Heart left ventricle (tissue), 13 donors: ENCODE measurements at regions not wholly inside any gene's neighbourhood (a gene's known extent, or its start where the extent isn't known, plus 50 kb on each side); places are given as distances from the start of the nearest gene placed in this dataset.

ENCODE experiments used
- POLR2A ChIP-seq, 2 donors: fragments of 450-650 bp; IDR thresholded peaks; one replicate each; pipeline ENCODE4 v1.6.1; 2017; ENCODE audit warnings: antibody characterized with exemption in 2 of 2, mild to moderate bottlenecking in 2 of 2, moderate library complexity in 2 of 2
- TF ChIP-seq, protein P1 (sequence below), 12 donors: fragments of 200-600 bp; sonication (generic) in 4 of 12; IDR thresholded peaks; one replicate each; pipeline versions ENCODE4 v1.5.0 to v1.8.0; 2018 to 2022; ENCODE audit warnings: antibody characterized with exemption in 12 of 12, mild to moderate bottlenecking in 5 of 12
- donor health status: ischemic (EF 13 %, LVEDD 7.1; RV severe dilation, severe dysfunction).
- donor health status: DM: no; HTN: yes; CAD: no.
- donor health status: DM: no; HTN: no; CAD: no.
- donor health status: ischemic (EF 25% LVEDD 6.9; RV normal size, moderate dysfunction).
- donor health status: ischemic (EF 25% LVEDD 5.7; RV mildly dilated, moderate dysfunction).
- donor health status: ischemic (EF 35%, LVEDD 5.7; RV mildly dilated, moderate dysfunction).
- donor health status: nonischemic (EF 11% LVEDD 7.7; RV severe dilation, severe dysfunction).
- donor health status: DM: yes; HTN: yes; CAD: no.
- donor health status: PGD.
- donor health status: ischemic (EF 29% LVEDD 5.4; RV normal size, mild dysfunction).
- donor health status: nonischemic (EF 23%, LVEDD 6.1; RV moderate dilation, normal function).

DNA sequence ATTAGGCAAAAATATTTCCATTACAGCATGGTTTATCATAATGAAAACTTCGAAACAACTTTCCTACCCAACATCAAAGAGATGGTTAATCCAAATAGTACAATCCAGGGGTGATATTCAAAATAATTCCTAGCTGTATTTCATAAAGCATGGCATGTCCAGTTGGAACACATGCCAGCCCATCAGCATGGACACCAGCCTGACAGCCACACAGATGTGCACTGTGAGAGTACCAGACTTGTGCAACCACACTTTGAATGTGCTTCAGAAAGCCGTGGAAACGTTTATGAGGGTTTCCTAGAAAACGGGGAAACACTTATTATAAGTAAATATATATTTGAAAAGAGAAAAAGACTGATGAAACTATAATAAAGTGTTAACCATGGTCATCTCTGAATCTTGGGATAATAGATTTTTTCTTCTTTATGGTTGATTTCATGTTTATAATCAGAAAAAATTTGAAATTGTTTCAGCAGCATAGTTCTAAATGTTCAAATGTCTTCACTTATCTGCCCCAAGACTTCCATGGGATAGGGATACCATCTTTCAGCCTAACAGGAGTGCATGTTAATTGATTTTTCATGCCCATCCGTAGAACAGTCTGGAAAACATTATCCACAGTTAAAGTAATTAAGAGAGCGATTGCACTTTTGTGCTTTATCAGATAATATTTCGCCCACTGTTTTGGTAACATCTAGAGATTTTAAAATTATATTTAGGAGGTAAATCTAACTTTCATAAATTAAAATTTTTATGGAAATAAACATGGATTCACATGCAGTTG lies 242.6 kb upstream of the IRS2 start:
- TF ChIP-seq, protein P1, sequence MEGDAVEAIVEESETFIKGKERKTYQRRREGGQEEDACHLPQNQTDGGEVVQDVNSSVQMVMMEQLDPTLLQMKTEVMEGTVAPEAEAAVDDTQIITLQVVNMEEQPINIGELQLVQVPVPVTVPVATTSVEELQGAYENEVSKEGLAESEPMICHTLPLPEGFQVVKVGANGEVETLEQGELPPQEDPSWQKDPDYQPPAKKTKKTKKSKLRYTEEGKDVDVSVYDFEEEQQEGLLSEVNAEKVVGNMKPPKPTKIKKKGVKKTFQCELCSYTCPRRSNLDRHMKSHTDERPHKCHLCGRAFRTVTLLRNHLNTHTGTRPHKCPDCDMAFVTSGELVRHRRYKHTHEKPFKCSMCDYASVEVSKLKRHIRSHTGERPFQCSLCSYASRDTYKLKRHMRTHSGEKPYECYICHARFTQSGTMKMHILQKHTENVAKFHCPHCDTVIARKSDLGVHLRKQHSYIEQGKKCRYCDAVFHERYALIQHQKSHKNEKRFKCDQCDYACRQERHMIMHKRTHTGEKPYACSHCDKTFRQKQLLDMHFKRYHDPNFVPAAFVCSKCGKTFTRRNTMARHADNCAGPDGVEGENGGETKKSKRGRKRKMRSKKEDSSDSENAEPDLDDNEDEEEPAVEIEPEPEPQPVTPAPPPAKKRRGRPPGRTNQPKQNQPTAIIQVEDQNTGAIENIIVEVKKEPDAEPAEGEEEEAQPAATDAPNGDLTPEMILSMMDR (IDR thresholded peaks at IDR 0.05) = no peak
- TF ChIP-seq POLR2A (IDR thresholded peaks at IDR 0.05) = no peak
